ENCODE measurements at regions not wholly inside any gene's neighbourhood (a gene's known extent, or its start where the extent isn't known, plus 50 kb on each side); places are given as distances from the start of the nearest gene placed in this dataset.
"Not testable (repeated sequence)": the region's sequence is repeated elsewhere in the genome, so short reads cannot be mapped to it uniquely, and the experiment has no call there.

DNA sequence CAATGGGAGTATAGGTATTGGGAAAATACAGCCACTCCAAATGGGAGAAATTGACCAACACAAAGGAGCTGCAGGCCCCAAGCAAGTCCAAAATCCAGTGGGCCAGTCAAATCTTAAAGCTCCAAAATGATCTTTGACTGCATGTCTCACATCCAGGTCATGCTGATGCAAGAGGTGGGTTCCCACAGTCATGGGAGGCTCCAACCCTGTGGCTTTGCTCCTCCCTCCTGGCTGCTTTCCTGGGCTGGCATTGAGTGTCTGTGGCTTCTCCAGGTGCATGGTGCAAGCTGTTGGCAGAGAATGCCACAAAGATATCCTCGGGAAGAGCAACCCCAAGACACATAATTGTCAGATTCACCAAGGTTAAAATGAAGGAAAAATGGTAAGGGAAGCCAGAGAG lies 80.8 kb downstream of the IGLL5 start:
- intact Hi-C loops (cut with micrococcal nuclease; ENCODE audit: unreplicated experiment) = no loop called here
- Histone ChIP-seq H3K4me3 (ENCODE audit: low read depth in 2 of 2, low read length in 2 of 2) (no peak overlapping the region), H3K36me3 (ENCODE audit: control insufficient read depth, insufficient read depth, low read length) (no peaks in the 10 kb centered on the region), H3K4me1 (ENCODE audit: control insufficient read depth, insufficient read depth, low read length) (no peaks in the 10 kb centered on the region), H3K27ac (ENCODE audit: low read length) (no peak overlapping the region), H3K9me3 (ENCODE audit: control insufficient read depth, insufficient read depth, low read depth, low read length) (no peaks in the 10 kb centered on the region), H3K27me3 (ENCODE audit: control insufficient read depth, insufficient read depth, low read length) (no peaks in the 10 kb centered on the region)
- in situ Hi-C loops (cut with HindIII; ENCODE audit: low pct_unique_long_range_greater_than_20kb, low sequenced_read_pairs) = no loop called here
- no TSS peak for BruUV-seq (replicated peaks)
- CTCF ChIA-PET = no interaction called here
- POLR2A ChIA-PET = no interaction called here
- DNase-seq (ENCODE audit: low read depth, low spot score) (no peak), ATAC-seq (no peak)
- TF ChIP-seq, protein P1, sequence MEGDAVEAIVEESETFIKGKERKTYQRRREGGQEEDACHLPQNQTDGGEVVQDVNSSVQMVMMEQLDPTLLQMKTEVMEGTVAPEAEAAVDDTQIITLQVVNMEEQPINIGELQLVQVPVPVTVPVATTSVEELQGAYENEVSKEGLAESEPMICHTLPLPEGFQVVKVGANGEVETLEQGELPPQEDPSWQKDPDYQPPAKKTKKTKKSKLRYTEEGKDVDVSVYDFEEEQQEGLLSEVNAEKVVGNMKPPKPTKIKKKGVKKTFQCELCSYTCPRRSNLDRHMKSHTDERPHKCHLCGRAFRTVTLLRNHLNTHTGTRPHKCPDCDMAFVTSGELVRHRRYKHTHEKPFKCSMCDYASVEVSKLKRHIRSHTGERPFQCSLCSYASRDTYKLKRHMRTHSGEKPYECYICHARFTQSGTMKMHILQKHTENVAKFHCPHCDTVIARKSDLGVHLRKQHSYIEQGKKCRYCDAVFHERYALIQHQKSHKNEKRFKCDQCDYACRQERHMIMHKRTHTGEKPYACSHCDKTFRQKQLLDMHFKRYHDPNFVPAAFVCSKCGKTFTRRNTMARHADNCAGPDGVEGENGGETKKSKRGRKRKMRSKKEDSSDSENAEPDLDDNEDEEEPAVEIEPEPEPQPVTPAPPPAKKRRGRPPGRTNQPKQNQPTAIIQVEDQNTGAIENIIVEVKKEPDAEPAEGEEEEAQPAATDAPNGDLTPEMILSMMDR (IDR thresholded peaks at IDR 0.05) = no peak
- TF ChIP-seq, protein P2, sequence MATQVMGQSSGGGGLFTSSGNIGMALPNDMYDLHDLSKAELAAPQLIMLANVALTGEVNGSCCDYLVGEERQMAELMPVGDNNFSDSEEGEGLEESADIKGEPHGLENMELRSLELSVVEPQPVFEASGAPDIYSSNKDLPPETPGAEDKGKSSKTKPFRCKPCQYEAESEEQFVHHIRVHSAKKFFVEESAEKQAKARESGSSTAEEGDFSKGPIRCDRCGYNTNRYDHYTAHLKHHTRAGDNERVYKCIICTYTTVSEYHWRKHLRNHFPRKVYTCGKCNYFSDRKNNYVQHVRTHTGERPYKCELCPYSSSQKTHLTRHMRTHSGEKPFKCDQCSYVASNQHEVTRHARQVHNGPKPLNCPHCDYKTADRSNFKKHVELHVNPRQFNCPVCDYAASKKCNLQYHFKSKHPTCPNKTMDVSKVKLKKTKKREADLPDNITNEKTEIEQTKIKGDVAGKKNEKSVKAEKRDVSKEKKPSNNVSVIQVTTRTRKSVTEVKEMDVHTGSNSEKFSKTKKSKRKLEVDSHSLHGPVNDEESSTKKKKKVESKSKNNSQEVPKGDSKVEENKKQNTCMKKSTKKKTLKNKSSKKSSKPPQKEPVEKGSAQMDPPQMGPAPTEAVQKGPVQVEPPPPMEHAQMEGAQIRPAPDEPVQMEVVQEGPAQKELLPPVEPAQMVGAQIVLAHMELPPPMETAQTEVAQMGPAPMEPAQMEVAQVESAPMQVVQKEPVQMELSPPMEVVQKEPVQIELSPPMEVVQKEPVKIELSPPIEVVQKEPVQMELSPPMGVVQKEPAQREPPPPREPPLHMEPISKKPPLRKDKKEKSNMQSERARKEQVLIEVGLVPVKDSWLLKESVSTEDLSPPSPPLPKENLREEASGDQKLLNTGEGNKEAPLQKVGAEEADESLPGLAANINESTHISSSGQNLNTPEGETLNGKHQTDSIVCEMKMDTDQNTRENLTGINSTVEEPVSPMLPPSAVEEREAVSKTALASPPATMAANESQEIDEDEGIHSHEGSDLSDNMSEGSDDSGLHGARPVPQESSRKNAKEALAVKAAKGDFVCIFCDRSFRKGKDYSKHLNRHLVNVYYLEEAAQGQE (IDR thresholded peaks at IDR 0.05; ENCODE audit: insufficient read depth in 1 of 2, low read depth in 2 of 2, low read length in 1 of 2) = no peak
- TF ChIP-seq SIN3A (IDR thresholded peaks at IDR 0.05; ENCODE audit: borderline replicate concordance, insufficient read depth, low read depth, low read length) (no peak), TCF7L2 (IDR thresholded peaks at IDR 0.05; ENCODE audit: low read depth, low read length) (no peak), POLR2AphosphoS5 (IDR thresholded peaks at IDR 0.05; ENCODE audit: low read depth, low read length) (no peak)

DNA sequence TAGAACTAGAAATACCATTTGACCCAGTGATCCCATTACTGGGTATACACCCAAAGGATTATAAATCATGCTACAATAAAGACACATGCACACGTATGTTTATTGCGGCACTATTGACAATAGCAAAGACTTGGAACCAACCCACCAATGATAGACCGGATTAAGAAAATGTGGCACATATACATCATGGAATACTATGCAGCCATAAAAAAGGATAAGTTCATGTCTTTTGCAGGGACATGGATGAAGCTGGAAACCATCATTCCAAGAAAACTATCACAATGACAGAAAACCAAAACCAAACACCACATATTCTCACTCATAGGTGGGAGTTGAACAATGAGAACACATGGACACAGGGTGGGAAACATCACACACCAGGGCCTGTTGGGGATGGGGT lies 85.0 kb downstream of the IGLL5 start:
- POLR2A ChIA-PET; H3K36me3 ChIP-seq (ENCODE audit: control insufficient read depth, insufficient read depth, low read length); in situ Hi-C loops (cut with HindIII; ENCODE audit: low pct_unique_long_range_greater_than_20kb, low sequenced_read_pairs); intact Hi-C loops (cut with micrococcal nuclease; ENCODE audit: unreplicated experiment); CTCF ChIA-PET; H3K27me3 ChIP-seq (ENCODE audit: control insufficient read depth, insufficient read depth, low read length); ATAC-seq; DNase-seq (ENCODE audit: low read depth, low spot score); BruUV-seq (replicated peaks); H3K27ac ChIP-seq (ENCODE audit: low read length); H3K4me1 ChIP-seq (ENCODE audit: control insufficient read depth, insufficient read depth, low read length); H3K4me3 ChIP-seq (ENCODE audit: low read depth in 2 of 2, low read length in 2 of 2); H3K9me3 ChIP-seq (ENCODE audit: control insufficient read depth, insufficient read depth, low read depth, low read length): not testable (repeated sequence)

DNA sequence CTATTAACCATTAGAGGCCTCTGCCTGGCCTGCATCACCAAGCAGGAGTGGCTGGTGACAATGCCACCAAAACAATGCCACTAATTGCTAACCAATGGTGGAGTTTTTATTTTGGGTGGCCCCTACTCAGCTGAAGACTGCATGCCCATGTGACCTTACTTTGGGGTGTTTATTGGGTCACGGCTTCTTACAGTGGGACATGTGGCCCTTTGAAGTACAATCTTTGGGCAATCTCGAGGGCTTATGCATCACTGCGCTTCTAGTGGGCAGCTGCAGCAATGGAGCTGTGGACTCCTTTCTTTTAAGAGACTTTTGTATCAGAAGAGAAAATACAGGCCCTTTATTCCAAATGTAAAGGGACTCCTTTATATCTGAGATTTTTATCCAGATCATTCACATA lies 85.7 kb downstream of the IGLL5 start:
- BruUV-seq (replicated peaks) = no TSS peak
- intact Hi-C loops (cut with micrococcal nuclease; ENCODE audit: unreplicated experiment) (no loop called here), in situ Hi-C loops (cut with HindIII; ENCODE audit: low pct_unique_long_range_greater_than_20kb, low sequenced_read_pairs) (no loop called here)
- ChIA-PET CTCF (no interaction called here), POLR2A (no interaction called here)
- H3K4me1 ChIP-seq (ENCODE audit: control insufficient read depth, insufficient read depth, low read length) = no peaks in the 10 kb centered on the region
- no peak overlapping the region for H3K4me3 ChIP-seq (ENCODE audit: low read depth in 2 of 2, low read length in 2 of 2)
- H3K36me3 ChIP-seq (ENCODE audit: control insufficient read depth, insufficient read depth, low read length) = no peaks in the 10 kb centered on the region
- ATAC-seq (no peak), DNase-seq (ENCODE audit: low read depth, low spot score) (no peak)
- H3K27me3 ChIP-seq (ENCODE audit: control insufficient read depth, insufficient read depth, low read length) = no peaks in the 10 kb centered on the region
- no peak overlapping the region for H3K27ac ChIP-seq (ENCODE audit: low read length)
- H3K9me3 ChIP-seq (ENCODE audit: control insufficient read depth, insufficient read depth, low read depth, low read length) = no peaks in the 10 kb centered on the region
- TF ChIP-seq POLR2AphosphoS5 (IDR thresholded peaks at IDR 0.05; ENCODE audit: low read depth, low read length) (no peak), TCF7L2 (IDR thresholded peaks at IDR 0.05; ENCODE audit: low read depth, low read length) (no peak), SIN3A (IDR thresholded peaks at IDR 0.05; ENCODE audit: borderline replicate concordance, insufficient read depth, low read depth, low read length) (no peak)
- TF ChIP-seq, protein P2 (IDR thresholded peaks at IDR 0.05; ENCODE audit: insufficient read depth in 1 of 2, low read depth in 2 of 2, low read length in 1 of 2) = no peak
- TF ChIP-seq, protein P1 (IDR thresholded peaks at IDR 0.05) = no peak
